ENCODE measurements at regions not wholly inside any gene's neighbourhood (a gene's known extent, or its start where the extent isn't known, plus 50 kb on each side); places are given as distances from the start of the nearest gene placed in this dataset.

DNA sequence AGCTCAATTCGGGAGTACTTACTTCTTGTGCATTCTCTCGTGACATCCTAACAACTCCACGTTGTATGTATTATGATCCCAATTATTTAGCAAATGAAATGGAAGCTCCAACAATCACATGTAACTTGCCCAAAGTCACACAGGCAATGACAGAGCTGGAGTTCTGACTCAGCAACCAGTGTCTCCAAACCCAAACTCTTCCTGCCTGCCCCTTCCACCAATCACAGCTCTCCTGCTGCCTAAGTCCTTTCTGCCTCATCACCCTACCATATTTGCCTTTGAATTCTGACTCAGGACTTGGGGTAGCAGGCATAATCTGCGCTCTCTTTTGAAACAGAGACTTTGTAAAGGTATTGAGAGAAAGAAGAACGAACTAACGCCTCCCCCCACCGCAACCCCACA, 245.2 kb upstream of the MAF start:
- Histone ChIP-seq H3K4me1 (ENCODE audit: control insufficient read depth, insufficient read depth, low read length) (no peaks in the 10 kb centered on the region), H3K4me3 (ENCODE audit: low read length) (no peak overlapping the region), H3K27ac (ENCODE audit: low read depth, low read length) (no peak overlapping the region), H3K9me3 (ENCODE audit: control insufficient read depth, low read length) (no peaks in the 10 kb centered on the region), H3K36me3 (ENCODE audit: control insufficient read depth, insufficient read depth, low read length) (no peaks in the 10 kb centered on the region), H3K27me3 (ENCODE audit: control insufficient read depth, insufficient read depth, low read length, poor library complexity, severe bottlenecking) (no peaks in the 10 kb centered on the region), H3K9ac (ENCODE audit: extremely low read depth, low read length, poor library complexity, severe bottlenecking) (no peak overlapping the region)
- Mint-ChIP-seq H3K27ac (no peak overlapping the region), H3K27me3 (ENCODE audit: insufficient read depth) (peaks cover 6% of the 10 kb centered on the region), H3K4me3 (no peak overlapping the region), H3K4me1 (no peaks in the 10 kb centered on the region), H3K9me3 (no peaks in the 10 kb centered on the region), H3K36me3 (ENCODE audit: low read depth) (no peaks in the 10 kb centered on the region)
- no peak for DNase-seq
- TF ChIP-seq, protein P1, sequence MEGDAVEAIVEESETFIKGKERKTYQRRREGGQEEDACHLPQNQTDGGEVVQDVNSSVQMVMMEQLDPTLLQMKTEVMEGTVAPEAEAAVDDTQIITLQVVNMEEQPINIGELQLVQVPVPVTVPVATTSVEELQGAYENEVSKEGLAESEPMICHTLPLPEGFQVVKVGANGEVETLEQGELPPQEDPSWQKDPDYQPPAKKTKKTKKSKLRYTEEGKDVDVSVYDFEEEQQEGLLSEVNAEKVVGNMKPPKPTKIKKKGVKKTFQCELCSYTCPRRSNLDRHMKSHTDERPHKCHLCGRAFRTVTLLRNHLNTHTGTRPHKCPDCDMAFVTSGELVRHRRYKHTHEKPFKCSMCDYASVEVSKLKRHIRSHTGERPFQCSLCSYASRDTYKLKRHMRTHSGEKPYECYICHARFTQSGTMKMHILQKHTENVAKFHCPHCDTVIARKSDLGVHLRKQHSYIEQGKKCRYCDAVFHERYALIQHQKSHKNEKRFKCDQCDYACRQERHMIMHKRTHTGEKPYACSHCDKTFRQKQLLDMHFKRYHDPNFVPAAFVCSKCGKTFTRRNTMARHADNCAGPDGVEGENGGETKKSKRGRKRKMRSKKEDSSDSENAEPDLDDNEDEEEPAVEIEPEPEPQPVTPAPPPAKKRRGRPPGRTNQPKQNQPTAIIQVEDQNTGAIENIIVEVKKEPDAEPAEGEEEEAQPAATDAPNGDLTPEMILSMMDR (conservative IDR thresholded peaks at IDR 0.05): no peak
- 81% methylated on average over 3 to 6 of the region's 7 CpGs for WGBS, 2 experiments (ENCODE audit: insufficient coverage in 1 of 2, insufficient read length in 1 of 2)

DNA sequence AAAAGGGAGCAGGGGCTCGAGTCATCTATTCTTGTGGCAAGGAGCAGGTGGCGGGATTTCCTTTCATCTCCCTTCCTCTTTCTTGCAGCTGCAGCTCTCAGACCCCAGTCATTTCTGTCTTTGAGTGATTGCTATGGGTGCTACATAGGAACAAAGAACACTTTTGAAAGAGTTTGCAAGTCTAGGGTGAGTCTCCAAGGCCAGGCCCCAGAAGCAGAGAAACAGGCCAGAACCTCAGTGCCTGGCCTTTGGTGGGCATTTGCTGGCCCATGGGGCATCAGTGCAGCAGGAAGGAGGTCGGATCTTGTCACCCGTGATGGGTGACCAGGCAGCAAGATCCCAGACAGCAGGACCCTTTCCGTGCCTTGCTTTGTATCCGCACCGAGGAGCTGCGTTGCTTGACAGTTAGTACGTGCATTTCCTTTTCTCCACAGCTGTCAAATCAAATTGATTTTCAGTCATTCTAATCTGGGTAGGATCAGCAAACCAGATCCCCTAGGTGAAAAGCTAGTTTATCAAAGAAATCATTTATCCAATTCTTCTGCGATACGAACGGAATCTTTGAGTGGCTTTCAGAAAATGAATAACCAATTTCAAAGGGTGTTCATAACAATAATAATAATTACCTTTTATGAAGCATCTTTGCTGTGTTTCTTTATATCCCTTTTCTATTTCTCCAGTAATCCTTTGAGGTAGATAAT, 244.6 kb upstream of the MAF start:
- Histone ChIP-seq H3K4me1 (ENCODE audit: control insufficient read depth, insufficient read depth, low read length) (no peaks in the 10 kb centered on the region), H3K27me3 (ENCODE audit: control insufficient read depth, insufficient read depth, low read length, poor library complexity, severe bottlenecking) (no peaks in the 10 kb centered on the region), H3K9ac (ENCODE audit: extremely low read depth, low read length, poor library complexity, severe bottlenecking) (no peak overlapping the region), H3K27ac (ENCODE audit: low read depth, low read length) (no peak overlapping the region), H3K36me3 (ENCODE audit: control insufficient read depth, insufficient read depth, low read length) (no peaks in the 10 kb centered on the region), H3K4me3 (ENCODE audit: low read length) (no peak overlapping the region), H3K9me3 (ENCODE audit: control insufficient read depth, low read length) (no peaks in the 10 kb centered on the region)
- TF ChIP-seq, protein P1 (conservative IDR thresholded peaks at IDR 0.05): no peak
- Mint-ChIP-seq H3K36me3 (ENCODE audit: low read depth) (no peaks in the 10 kb centered on the region), H3K9me3 (no peaks in the 10 kb centered on the region), H3K4me1 (no peaks in the 10 kb centered on the region), H3K27ac (no peak overlapping the region), H3K27me3 (ENCODE audit: insufficient read depth) (peaks cover 6% of the 10 kb centered on the region), H3K4me3 (no peak overlapping the region)
- DNase-seq: no peak
- WGBS, 2 experiments (ENCODE audit: insufficient coverage in 1 of 2, insufficient read length in 1 of 2): 93 to 97% methylated on average over 11 to 12 of the region's 12 CpGs

DNA sequence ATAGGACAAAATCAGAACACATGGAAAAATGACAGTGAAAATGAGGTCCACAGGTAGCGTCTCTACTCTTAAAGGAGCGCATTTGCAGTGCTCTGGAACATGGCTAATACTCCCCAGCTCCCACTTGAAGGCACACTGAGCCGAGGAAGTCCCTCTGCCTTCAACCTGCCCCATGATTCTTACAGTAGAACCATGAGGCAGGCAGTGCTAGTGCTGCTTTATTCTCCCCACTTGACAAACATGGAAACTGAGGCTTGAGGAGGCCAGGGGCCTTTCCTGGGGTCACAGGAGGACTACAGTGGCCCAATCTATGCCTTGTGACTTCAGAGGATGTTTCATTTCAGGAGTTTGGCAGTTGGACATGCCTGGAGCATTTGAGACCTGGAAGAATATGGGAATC, 244.1 kb upstream of the MAF start:
- no peaks in the 10 kb centered on the region for H3K36me3 Mint-ChIP-seq (ENCODE audit: low read depth)
- H3K9me3 Mint-ChIP-seq: no peaks in the 10 kb centered on the region
- Histone ChIP-seq H3K9ac (ENCODE audit: extremely low read depth, low read length, poor library complexity, severe bottlenecking) (no peak overlapping the region), H3K4me1 (ENCODE audit: control insufficient read depth, insufficient read depth, low read length) (no peaks in the 10 kb centered on the region), H3K4me3 (ENCODE audit: low read length) (no peak overlapping the region), H3K27me3 (ENCODE audit: control insufficient read depth, insufficient read depth, low read length, poor library complexity, severe bottlenecking) (no peaks in the 10 kb centered on the region), H3K36me3 (ENCODE audit: control insufficient read depth, insufficient read depth, low read length) (no peaks in the 10 kb centered on the region), H3K9me3 (ENCODE audit: control insufficient read depth, low read length) (no peaks in the 10 kb centered on the region), H3K27ac (ENCODE audit: low read depth, low read length) (no peak overlapping the region)
- TF ChIP-seq, protein P1 (conservative IDR thresholded peaks at IDR 0.05): no peak
- H3K27me3 Mint-ChIP-seq (ENCODE audit: insufficient read depth): peaks cover 5% of the 10 kb centered on the region
- 90 to 93% methylated on average over 2 to 3 of the region's 3 CpGs for WGBS, 2 experiments (ENCODE audit: insufficient coverage in 1 of 2, insufficient read length in 1 of 2)
- no peak overlapping the region for H3K27ac Mint-ChIP-seq
- H3K4me1 Mint-ChIP-seq: no peaks in the 10 kb centered on the region
- H3K4me3 Mint-ChIP-seq: no peak overlapping the region
- no peak for DNase-seq
